GM21367 (cell line): ENCODE measurements at regions not wholly inside any gene's neighbourhood (a gene's known extent, or its start where the extent isn't known, plus 50 kb on each side); places are given as distances from the start of the nearest gene placed in this dataset.

Experiments
- ATAC-seq: cut with Tn5 transposase; IDR thresholded peaks from one replicate; pipeline ENCODE4 v1.9.1; 2021; ENCODE audit not compliant: unreplicated experiment

DNA sequence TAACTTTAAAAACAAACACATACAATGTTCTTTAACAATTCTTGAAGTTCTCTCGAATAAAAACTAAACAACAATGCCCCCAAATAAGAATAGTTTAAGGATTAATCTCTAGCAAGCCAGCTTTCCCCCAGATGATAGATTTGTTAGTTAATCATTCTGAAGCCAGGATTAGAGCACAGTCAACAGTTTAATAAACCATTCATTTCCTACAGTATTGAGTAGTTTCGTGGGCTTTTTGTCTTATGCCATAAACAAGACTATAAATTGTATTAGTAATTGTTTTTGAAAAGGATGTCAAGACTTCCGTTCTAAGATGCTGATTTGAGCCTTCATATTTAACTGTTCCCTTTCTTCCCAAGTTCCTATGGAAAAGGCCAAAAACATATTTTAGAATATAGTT, 136.6 kb downstream of the PIK3R1 start:
- no peak for ATAC-seq

DNA sequence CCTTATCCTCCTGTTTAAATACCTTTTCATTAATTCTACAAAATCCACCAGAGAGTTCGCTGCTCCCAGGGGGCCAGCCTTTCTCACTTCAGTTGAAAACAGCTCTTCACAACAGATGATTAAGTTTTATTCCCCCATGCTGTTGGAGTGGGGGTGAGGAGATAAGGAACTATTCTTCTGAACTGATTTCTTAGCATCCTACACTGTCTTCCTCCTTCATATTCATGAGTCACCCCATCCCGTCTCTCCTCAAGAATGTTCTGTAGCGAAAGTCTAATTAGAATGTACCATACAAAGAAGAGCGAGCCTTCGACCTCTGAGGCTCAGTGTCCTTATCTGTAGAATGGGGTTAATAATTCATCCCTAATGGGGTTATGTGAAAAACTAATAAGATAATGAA, 138.0 kb downstream of the PIK3R1 start:
- ATAC-seq, result no peak

DNA sequence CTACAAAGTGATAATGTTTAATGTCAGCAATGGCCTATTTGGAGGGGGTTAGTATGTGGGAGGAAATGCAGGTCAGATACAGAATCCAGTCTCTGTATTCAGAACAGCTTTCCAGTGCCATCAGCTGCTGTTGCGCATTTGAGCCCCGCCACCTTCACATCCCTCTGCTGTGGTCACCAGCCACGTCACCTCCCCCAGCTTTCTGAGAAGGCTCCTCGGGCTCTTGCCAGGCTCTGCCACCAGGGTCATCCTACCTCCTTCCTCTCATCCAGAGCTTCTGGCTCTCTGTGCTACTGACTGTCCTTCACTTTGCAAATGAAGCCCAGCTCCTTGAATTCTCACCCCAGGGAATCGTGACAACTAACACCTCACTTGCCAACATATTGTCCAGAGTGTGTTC, 138.8 kb downstream of the PIK3R1 start:
- ATAC-seq, result no peak

DNA sequence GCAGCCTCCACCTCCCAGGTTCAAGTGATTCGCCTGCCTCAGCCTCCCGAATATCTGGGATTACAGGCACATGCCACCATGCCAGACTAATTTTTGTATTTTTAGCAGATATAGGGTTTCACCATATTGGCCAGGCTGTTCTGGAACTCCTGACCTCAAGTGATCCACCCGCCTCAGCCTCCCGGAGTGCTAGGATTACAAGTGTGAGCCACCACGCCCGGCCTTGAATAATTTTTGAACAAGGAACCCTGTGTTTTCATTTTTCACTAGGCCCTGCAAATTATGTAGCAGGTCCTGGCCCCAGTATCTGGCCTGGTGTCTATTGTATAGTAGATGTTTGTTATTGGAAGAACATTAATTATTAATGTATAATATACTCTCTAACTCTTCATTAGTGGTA, 140.7 kb downstream of the PIK3R1 start:
- ATAC-seq, result no peak

DNA sequence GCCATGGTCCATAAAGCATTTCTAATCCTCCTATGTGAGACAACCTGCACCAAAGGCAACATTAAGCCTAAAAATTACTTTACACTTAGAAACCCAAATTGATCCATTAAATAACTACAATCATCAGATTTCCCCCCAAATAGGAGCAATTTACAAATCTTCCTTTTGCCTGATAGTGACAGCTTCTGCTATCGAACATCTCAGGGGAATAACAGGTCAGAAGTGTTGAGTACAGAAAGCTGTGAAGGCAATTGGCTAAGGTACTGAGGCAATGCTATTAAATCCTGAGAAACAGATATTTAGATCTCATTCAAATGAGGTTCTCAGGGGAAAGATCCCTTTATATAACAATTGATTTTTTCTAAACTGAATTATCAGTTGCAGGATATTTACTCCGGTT, 141.1 kb downstream of the PIK3R1 start:
- ATAC-seq, result no peak

DNA sequence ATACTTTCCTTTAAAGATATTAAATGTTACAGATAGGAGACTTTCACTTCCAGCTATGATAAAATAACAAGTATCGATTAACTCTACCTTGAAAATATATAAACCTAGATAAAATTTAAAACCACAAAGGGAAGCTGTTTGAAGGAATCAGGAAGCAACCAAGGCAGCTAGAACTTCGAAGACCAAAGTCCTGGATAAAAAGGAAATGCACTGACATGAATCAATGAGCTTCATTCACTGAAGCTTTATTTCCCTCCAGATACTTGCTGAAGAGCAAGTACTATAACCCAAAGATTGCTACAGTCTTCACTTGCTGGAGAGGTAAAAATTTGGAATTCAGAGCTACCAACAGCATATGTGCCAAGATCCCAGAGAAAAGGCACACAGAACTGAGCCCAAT, 144.1 kb downstream of the PIK3R1 start:
- no peak for ATAC-seq

DNA sequence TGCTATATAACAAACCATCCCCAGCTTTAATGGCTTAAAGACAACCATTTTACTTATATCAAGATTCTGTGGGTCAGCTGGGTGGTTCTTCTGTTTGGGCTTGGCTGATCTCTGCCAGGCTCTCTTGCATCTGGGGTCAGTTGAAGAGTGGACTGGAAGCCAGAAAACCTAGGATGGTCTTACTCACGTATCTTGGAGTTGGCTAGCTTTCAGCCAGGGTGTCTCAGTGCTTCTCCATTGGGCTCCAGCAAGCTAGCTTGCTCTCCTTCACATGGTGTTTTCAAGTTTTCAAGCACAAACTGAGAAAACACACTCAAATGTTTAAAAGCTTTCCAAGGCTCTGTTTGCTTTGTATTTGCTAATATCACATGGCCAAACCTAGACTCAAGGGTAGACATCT, 146.8 kb downstream of the PIK3R1 start:
- no peak for ATAC-seq

DNA sequence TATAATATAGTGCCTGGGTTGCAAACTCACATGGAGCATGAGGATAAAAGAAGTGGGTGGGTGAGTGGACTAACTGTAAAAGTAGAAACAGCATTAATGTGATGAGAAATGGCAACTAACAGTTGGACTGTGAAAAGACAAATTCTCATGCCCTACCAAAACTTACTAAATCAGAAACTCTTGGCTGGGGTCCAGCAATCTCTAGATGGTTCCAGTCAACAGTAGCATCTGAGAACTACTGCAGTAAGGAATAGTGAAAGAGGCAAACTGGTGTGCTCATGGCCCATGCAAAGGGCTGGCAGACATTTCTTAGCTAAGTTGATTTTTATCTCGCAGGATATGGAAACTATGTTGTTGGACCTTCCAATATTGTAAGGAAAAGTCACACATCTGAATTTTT, 150.3 kb downstream of the PIK3R1 start:
- no peak for ATAC-seq

DNA sequence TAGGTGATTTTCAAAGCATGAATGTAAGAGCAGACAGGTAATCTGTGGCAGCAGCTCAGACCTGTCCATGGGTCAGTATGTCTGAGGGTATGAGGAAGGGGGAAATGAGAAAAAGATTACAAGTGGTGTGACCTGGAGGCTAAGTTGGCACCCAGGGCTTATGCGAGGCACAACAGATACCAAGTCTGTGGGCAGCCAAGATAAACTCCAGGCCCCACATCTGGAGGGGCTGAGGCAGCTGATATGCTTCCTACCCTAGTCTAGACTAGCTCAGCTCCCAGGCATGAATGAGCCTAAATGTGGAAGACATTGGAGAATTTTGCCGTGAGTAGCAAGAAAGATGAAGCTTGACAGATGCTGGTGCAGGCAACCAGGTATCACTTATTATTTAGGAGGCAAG, 151.7 kb downstream of the PIK3R1 start:
- ATAC-seq, result no peak

DNA sequence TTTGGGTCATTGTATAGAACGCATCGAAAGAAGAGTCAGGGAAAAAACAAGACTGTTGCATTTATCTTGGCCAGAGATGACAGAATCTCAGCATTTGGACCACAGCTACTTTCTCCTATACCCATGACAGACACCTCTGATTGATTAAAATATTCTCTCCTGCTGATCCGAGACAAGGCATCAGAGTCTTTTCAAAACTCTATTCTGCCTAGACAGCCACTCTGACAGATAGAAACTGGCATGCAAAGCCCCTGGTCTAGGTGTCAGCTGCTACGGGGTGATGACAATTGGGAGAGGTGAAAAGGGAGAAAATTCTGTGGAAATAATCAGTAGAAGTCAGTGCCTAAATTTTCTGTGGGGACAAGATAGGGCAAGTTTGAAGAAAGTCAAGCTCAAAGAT, 152.2 kb downstream of the PIK3R1 start:
- no peak for ATAC-seq

DNA sequence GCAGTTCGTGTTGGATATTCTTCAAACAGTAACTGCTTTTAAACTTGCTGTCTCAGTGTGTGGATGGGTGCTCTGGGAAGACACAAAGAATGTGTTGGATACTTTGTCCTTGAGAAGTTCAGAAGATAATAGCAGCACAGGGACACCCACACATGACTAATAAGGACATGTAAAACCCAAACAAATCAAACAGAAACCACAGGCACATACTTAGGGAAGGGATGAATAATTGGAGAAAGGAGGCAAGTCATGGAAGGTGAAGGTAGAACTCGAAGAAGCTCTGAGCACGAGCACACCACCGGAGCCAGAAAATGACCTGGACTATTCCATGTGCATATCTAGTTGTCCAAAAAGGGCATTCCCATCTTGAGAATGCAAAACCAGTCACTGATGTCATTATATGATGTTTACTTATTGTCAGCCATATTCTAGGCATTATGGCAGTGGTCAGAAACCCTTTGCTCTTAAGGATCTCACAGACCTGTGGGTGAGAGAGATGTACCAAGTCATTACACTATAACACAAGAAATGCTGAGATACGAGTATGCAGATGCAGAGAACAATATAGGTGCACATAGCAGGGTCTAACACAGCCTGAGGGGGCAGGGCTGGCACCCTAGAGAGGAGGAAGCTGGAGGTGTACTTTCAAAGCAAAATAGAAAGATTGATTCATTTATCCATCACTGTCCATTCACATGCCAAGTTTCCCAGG, 152.9 kb downstream of the PIK3R1 start:
- ATAC-seq, result no peak

DNA sequence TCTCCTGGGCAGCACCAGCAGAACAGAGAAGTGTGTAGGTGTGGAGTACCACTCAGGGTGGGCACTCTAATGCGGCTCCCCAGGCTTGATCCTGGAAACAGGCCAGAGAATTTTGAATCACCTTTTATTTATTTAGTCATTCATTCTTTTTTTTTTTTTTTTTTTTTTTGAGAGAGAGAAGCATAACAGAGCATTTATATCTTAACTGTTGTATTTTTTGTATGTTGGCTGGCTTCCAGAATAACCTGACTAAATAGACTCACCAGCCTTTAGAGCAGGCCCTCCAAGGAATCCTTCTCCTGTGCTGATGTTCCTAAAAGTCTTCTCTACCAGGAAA, 153.4 kb downstream of the PIK3R1 start:
- ATAC-seq, result no peak

DNA sequence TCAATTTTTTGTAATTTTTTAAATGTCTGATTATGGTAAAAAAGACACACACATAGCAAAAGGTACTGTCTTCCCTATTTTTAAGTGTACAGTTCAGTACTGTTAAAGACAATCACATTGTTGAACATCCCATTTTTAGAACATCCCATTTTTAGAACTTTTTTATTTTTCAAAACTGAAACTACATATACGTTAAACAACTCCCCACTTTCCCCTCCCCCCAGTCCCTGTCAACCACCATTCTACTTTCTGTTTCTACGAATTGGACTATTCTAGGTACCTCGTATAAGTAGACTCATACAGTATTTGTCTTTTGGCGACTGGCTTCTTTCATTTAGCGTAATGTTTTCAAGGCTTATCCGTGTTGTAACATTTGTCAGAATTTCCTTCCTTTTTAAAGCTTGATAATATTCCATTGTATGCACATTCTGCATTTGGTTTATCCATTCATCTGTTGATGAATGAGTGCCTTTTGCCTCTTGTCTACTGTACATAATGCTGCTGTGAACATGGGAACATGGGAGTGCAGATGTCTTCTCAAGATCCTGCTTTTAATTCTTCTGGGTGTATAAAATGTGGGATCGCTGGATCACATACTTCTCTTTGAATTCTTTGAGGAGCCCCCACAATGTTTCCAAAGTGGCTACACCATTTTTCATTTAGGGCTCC, 154.0 kb downstream of the PIK3R1 start:
- peak; percentile 75 for ATAC-seq

DNA sequence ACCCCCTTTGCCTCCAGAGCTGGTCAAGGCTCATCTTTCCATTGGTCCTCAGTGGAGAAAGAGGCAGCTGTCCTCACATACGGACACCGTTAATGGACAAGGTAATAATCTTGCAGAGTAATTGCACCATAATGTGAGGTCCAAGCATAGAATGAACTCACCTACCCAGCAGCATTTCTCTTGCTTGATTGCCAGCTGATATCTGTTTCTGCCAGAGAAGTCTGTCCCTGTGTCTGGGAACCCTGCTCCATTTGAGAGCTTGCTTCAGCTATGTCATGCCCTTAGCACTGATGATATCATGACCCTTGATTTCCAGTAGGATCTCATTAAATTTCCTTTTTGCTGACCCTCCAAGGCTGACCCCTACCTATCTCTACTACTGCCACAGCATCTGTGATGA, 154.6 kb downstream of the PIK3R1 start:
- no peak for ATAC-seq

DNA sequence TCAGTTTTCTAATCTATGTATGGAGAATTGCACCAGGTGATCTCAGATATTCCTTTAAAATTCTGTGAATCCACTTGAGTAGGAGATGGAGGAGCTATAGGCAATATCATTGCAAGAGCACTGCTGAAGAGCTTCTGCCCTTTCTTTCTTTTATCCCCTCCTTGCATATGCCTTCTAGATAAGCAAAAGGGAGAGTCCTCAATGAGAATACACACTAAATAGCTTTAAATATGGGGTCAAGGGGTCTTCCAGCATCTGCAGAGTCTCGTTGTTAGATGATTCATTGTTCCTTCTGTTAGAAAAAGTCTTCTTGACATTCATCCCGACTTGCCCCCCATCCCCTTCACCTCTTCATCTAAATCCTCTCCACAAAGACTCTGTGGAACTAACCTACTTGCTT, 156.1 kb downstream of the PIK3R1 start:
- no peak for ATAC-seq

DNA sequence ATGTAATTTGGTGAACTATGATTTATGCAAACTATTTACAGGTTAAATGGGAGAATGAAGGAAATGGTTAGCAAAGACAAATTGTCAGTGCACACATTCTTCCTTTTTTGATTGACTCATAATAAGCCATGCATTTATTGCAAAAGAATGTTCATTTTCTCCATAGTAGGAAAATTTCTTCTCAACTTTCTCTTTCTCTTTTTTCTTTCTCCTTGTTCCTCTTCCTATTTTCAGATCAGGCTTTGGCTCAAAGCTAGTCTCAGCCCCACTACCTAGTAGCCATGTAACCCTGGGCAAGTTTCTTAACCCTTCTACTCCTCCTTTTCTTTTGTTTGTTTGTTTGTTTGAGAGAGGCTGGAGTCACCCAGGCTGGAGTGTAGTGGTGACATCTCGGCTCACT, 156.6 kb downstream of the PIK3R1 start:
- no peak for ATAC-seq

DNA sequence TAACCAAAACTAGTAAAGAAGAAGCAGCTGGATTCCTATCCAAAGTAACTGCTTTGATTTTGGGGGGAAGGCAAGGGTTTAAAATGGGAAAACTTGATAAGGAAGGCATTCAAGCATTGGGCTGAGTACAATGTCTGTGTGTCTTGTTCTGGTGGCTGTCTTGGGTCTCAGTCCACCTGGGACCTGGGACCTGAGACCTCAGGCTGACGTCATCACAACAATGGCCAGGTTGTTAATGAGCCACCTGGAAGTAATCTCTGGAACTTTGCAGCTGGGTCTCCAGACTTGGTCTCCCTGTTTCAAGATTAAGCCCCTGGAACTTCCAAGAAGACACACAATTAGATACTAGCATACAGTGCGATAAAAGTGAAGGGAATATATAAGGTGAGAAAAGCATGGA, 157.5 kb downstream of the PIK3R1 start:
- ATAC-seq, result no peak

DNA sequence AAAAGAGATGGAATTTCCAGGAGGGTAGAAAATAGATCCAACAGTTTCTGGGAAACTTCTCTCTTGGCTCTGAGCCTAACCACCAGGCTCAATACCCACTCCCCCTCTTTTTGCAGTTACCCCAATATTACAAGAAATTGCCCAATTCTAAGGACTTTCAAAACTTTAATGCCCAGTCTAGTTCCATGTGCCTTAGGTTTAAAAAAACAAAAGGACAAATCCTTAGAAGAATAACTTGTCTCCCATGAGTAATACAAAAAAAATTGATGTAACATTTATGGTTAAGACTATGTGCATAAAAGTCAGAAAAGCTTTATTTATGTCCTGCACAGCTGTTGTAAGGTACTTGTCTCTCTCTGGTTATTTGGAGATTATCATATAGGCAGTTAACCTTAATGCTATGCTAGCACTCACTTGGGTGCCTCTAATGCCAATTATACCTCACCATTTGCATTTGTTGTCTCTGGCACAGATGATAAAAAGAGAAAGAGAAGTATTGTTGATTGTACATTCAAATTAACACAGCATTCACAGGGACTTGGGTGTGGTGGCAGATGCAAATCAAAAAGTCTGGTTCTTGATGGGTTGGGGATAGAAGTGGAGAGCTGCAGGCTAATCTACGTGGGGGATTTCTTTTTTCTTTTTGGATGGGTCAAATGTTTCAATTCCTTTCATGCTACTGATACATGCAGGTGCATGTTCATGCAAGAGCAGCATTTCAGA, 159.4 kb downstream of the PIK3R1 start:
- ATAC-seq, result no peak

DNA sequence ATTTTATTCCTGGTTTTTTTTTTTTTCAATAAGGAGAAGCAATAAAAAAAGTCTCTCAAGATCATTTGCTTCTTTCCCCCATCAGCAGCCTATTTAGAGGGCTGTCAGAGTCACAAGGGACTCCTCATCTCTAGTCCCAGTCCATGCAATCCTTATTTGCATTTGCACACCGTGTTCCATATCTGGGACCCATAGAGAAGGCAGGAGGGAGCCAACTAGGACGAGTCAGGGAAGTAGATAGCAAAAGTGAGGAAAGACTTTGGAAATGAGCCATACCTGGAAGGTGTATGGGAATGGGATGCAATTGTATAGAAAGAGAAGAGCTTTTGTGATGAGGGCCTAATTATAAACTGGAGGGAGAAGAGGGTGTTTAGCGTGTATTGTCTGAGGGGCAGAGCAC, 160.0 kb downstream of the PIK3R1 start:
- ATAC-seq, result no peak

DNA sequence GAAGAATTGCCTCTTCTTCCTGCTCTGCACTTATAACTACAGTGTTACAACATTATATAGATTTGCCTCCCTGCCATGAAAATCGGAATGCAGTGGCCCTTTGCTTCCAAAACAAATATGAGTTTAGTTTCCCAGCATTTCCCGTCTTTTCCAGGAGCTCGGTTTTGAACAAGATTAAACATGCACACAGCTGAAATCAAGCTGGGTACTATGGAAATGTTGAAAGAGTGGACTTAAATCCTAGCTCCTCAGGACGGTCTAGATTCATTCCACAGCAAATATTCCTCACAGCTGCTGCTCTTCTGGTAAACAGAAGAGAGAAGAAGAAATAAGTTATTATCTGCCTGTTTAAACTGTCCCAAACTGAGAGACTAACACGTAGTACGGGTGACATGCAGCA, 161.4 kb downstream of the PIK3R1 start:
- no peak for ATAC-seq

DNA sequence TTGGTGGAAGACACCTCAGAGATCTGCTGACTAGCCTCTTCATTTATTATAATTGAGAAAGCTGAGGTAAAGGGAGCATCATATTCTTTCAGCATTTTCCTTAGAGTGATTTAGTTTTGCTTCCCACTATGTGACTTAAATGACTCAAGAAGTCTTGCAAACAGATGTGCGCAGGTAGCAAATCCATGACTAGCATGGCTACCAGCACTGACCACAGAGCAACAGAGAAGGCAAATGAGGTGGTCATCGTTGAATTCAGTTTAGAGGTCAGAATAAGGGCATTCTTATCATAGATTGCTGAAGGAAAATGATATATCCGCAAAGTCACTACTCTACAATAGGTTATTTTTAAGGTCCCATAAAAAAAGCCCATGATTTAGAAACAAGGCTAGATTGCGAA, 162.2 kb downstream of the PIK3R1 start:
- ATAC-seq, result no peak

DNA sequence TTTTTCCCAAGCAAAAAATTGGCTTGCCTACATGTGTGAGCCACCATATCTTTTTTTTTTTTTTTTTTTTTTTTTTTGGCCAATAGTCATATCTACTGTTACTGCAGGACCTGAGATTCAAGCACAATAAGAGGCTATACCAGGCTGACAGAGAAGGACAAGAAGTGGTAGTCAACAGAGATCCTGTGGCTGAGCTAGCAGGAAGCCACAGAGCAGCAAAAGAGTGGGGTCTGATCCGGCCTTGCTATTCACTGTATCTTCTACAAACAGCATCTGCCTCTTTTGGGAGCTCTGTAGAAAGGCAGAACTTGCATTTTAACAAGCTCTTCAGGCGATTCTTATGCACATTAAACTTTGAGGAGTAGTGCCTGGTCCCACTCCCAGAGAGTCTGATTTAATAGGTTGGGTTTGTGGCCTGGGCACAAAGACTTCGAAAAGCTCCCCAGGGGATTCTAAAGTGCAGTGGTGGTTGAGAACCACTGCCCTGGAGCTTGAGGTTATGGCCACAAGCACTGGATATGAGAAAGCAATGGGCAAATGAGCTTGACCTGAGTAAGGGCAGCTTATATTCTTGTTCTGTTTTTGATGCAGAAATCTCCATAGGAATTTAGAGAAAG, 162.8 kb downstream of the PIK3R1 start:
- ATAC-seq, result peak; percentile 67
